ENCODE measurements at regions not wholly inside any gene's neighbourhood (a gene's known extent, or its start where the extent isn't known, plus 50 kb on each side); places are given as distances from the start of the nearest gene placed in this dataset.

GRCh38 chr14:85293612-85294234 is 236.2 kb upstream of the FLRT2 start:
- TF ChIP-seq NR3C1 (CRISPR knock-in tag; conservative IDR thresholded peaks at IDR 0.05; ENCODE audit: low read depth), result no peak
- TF ChIP-seq SMAD4 (CRISPR knock-in tag; IDR thresholded peaks at IDR 0.05), result no peak
- no peak for TF ChIP-seq CTCF (IDR thresholded peaks at IDR 0.05)
- TF ChIP-seq NFYB (CRISPR knock-in tag; conservative IDR thresholded peaks at IDR 0.05; ENCODE audit: low read depth), result no peak
- TF ChIP-seq TEAD4 (CRISPR knock-in tag; IDR thresholded peaks at IDR 0.05), result no peak
- TF ChIP-seq CREB1 (CRISPR knock-in tag; IDR thresholded peaks at IDR 0.05), result no peak
- TF ChIP-seq USF1 (CRISPR knock-in tag; IDR thresholded peaks at IDR 0.05), result no peak
- no peak for TF ChIP-seq SP1 (CRISPR knock-in tag; conservative IDR thresholded peaks at IDR 0.05)
- no peak for TF ChIP-seq MAX (CRISPR knock-in tag; IDR thresholded peaks at IDR 0.05)
- no peak for TF ChIP-seq TCF7 (CRISPR knock-in tag; IDR thresholded peaks at IDR 0.05; ENCODE audit: low read depth)
- TF ChIP-seq ZNF138 (CRISPR knock-in tag; conservative IDR thresholded peaks at IDR 0.05), result no peak
- no peak for TF ChIP-seq PRDM15 (CRISPR knock-in tag; IDR thresholded peaks at IDR 0.05)

Data from WTC11 (cell line).